CD4-positive, alpha-beta T cell treated with Interleukin-12 subunit alpha and Interleukin-12 subunit beta, for 1 hour (primary cell): ENCODE measurements at regions not wholly inside any gene's neighbourhood (a gene's known extent, or its start where the extent isn't known, plus 50 kb on each side); places are given as distances from the start of the nearest gene placed in this dataset.

Experiments
- DNase-seq: peaks from one replicate; pipeline ENCODE4 v3.0.0-alpha.2; 2020

GRCh38 chr3:104537323-104537722 lies 829.4 kb upstream of the ALCAM start:
- no peak for DNase-seq

GRCh38 chr3:104546301-104546700 lies 820.4 kb upstream of the ALCAM start:
- no peak for DNase-seq

GRCh38 chr3:104547031-104547430 lies 819.7 kb upstream of the ALCAM start:
- no peak for DNase-seq

- no peak for DNase-seq
These were observed 818.3 kb upstream of the ALCAM start for GRCh38 chr3:104548401-104548800.

GRCh38 chr3:104549099-104549714 lies 817.5 kb upstream of the ALCAM start:
- DNase-seq, result no peak

- no peak for DNase-seq
These were observed 813.6 kb upstream of the ALCAM start for GRCh38 chr3:104553121-104553520.

- no peak for DNase-seq
These were observed 812.3 kb upstream of the ALCAM start for GRCh38 chr3:104554425-104554824.

- DNase-seq, result no peak
These were observed 811.0 kb upstream of the ALCAM start for GRCh38 chr3:104555728-104556127.

- DNase-seq, result no peak
These were observed 810.2 kb upstream of the ALCAM start for GRCh38 chr3:104556372-104557078.

- DNase-seq, result no peak
These were observed 805.4 kb upstream of the ALCAM start for GRCh38 chr3:104561324-104561723.

- DNase-seq, result peak; percentile 62
These were observed 802.6 kb upstream of the ALCAM start for GRCh38 chr3:104564045-104564643.

GRCh38 chr3:104566054-104566453 lies 800.7 kb upstream of the ALCAM start:
- no peak for DNase-seq

- no peak for DNase-seq
These were observed 791.1 kb upstream of the ALCAM start for GRCh38 chr3:104575634-104576033.

- no peak for DNase-seq
These were observed 788.2 kb upstream of the ALCAM start for GRCh38 chr3:104578558-104578957.

- no peak for DNase-seq
These were observed 784.6 kb upstream of the ALCAM start for GRCh38 chr3:104582092-104582491.

GRCh38 chr3:104584682-104585081 lies 782.0 kb upstream of the ALCAM start:
- no peak for DNase-seq

- DNase-seq, result no peak
These were observed 780.4 kb upstream of the ALCAM start for GRCh38 chr3:104586344-104586743.

- no peak for DNase-seq
These were observed 778.3 kb upstream of the ALCAM start for GRCh38 chr3:104588442-104588841.

- DNase-seq, result no peak
These were observed 774.9 kb upstream of the ALCAM start for GRCh38 chr3:104591776-104592175.

GRCh38 chr3:104594491-104594890 lies 772.2 kb upstream of the ALCAM start:
- no peak for DNase-seq

GRCh38 chr3:104596054-104596453 lies 770.7 kb upstream of the ALCAM start:
- no peak for DNase-seq

- peak; percentile 26 for DNase-seq
These were observed 770.2 kb upstream of the ALCAM start for GRCh38 chr3:104596551-104596950.

GRCh38 chr3:104598848-104599511 lies 767.7 kb upstream of the ALCAM start:
- DNase-seq, result no peak
